BJ (cell line): ENCODE measurements at regions not wholly inside any gene's neighbourhood (a gene's known extent, or its start where the extent isn't known, plus 50 kb on each side); places are given as distances from the start of the nearest gene placed in this dataset.
"Not testable (repeated sequence)": the region's sequence is repeated elsewhere in the genome, so short reads cannot be mapped to it uniquely, and the experiment has no call there.

Experiments
- CTCF ChIA-PET: fragments of 350-600 bp; formaldehyde crosslinking; extraction: SDS; loops from one replicate; lab custom pipeline; 2021; ENCODE audit warnings: antibody characterized with exemption, inconsistent platforms; lab: Yijun Ruan, JAX
- POLR2A ChIA-PET: fragments of 300-600 bp; sonication (Branson Sonifier 250); formaldehyde crosslinking; extraction: SDS; loops from one replicate; lab custom pipeline; 2021; ENCODE audit warnings: antibody characterized with exemption; lab: Charles Lee
- DNase-seq: peaks from one replicate; pipeline ENCODE4 v3.0.0-alpha.2; 2011; ENCODE audit warnings: low read depth
- H3K27me3 ChIP-seq: 2 replicates; pipeline ENCODE4 v1.6.0; 2011; ENCODE audit warnings: low read length; ENCODE audit not compliant: control insufficient read depth, insufficient read depth
- H3K36me3 ChIP-seq: 2 replicates; pipeline ENCODE4 v1.5.1; 2011; ENCODE audit warnings: low read length; ENCODE audit not compliant: control insufficient read depth, insufficient read depth
- H3K4me3 ChIP-seq: 2 replicates; pipeline ENCODE4 v1.5.1; 2011; ENCODE audit warnings: low read depth, mild to moderate bottlenecking, control low read depth, low read length

- CTCF ChIA-PET: not testable (repeated sequence)
Observed at GRCh38 chr9:62810811-62811315, 1621.0 kb downstream of the SPATA31A7 start.

GRCh38 chr9:62815436-62815835, 1625.6 kb downstream of the SPATA31A7 start:
- H3K27me3 ChIP-seq, H3K36me3 ChIP-seq, POLR2A ChIA-PET, H3K4me3 ChIP-seq, CTCF ChIA-PET, DNase-seq: not testable (repeated sequence)

More at GRCh38 chr9:62810811-62811315, 1621.0 kb downstream of the SPATA31A7 start:
- H3K36me3 ChIP-seq, H3K4me3 ChIP-seq, DNase-seq, H3K27me3 ChIP-seq, POLR2A ChIA-PET: not testable (repeated sequence)

GRCh38 chr9:62816331-62816730, 1626.5 kb downstream of the SPATA31A7 start:
- POLR2A ChIA-PET, CTCF ChIA-PET, H3K27me3 ChIP-seq, DNase-seq, H3K4me3 ChIP-seq, H3K36me3 ChIP-seq: not testable (repeated sequence)

- H3K27me3 ChIP-seq, H3K4me3 ChIP-seq, POLR2A ChIA-PET, DNase-seq, CTCF ChIA-PET, H3K36me3 ChIP-seq: not testable (repeated sequence)
Observed at GRCh38 chr9:62817214-62817613, 1627.4 kb downstream of the SPATA31A7 start.

GRCh38 chr9:62822185-62822584, 1632.3 kb downstream of the SPATA31A7 start:
- POLR2A ChIA-PET, CTCF ChIA-PET, H3K27me3 ChIP-seq, DNase-seq, H3K36me3 ChIP-seq, H3K4me3 ChIP-seq: not testable (repeated sequence)

GRCh38 chr9:62827957-62828907, 1638.4 kb downstream of the SPATA31A7 start:
- CTCF ChIA-PET, DNase-seq, H3K27me3 ChIP-seq, H3K36me3 ChIP-seq, H3K4me3 ChIP-seq, POLR2A ChIA-PET: not testable (repeated sequence)

GRCh38 chr9:62830829-62831459, 1641.1 kb downstream of the SPATA31A7 start:
- H3K4me3 ChIP-seq, DNase-seq, H3K36me3 ChIP-seq, H3K27me3 ChIP-seq, CTCF ChIA-PET, POLR2A ChIA-PET: not testable (repeated sequence)

- CTCF ChIA-PET, DNase-seq, H3K27me3 ChIP-seq, H3K4me3 ChIP-seq, H3K36me3 ChIP-seq, POLR2A ChIA-PET: not testable (repeated sequence)
Observed at GRCh38 chr9:62833323-62834200, 1643.7 kb downstream of the SPATA31A7 start.

GRCh38 chr9:62837254-62837911, 1647.5 kb downstream of the SPATA31A7 start:
- DNase-seq, CTCF ChIA-PET, POLR2A ChIA-PET, H3K36me3 ChIP-seq, H3K27me3 ChIP-seq: not testable (repeated sequence)
- H3K4me3 ChIP-seq: peak overlapping the region; percentile 31

- peak; percentile 46 for DNase-seq
- H3K36me3 ChIP-seq, POLR2A ChIA-PET, CTCF ChIA-PET, H3K27me3 ChIP-seq: not testable (repeated sequence)
- H3K4me3 ChIP-seq: peak overlapping the region; percentile 48
Observed at GRCh38 chr9:62838024-62838718, 1648.3 kb downstream of the SPATA31A7 start.

- POLR2A ChIA-PET, DNase-seq, H3K27me3 ChIP-seq, H3K36me3 ChIP-seq, H3K4me3 ChIP-seq, CTCF ChIA-PET: not testable (repeated sequence)
Observed at GRCh38 chr9:62839168-62839567, 1649.3 kb downstream of the SPATA31A7 start.
